ENCODE measurements at regions not wholly inside any gene's neighbourhood (a gene's known extent, or its start where the extent isn't known, plus 50 kb on each side); places are given as distances from the start of the nearest gene placed in this dataset.

- no peak for DNase-seq (ENCODE audit: low spot score, unreplicated experiment)
- peaks cover 2% of the 10 kb centered on the region for H3K27me3 Mint-ChIP-seq
- no peak for TF ChIP-seq CTCF (IDR thresholded peaks at IDR 0.05; ENCODE audit: unreplicated experiment)
- H3K4me3 Mint-ChIP-seq (ENCODE audit: low read depth), result no peak overlapping the region
- H3K27ac Mint-ChIP-seq, result no peak overlapping the region
- H3K9me3 Mint-ChIP-seq (ENCODE audit: low read depth), result peaks cover 27% of the 10 kb centered on the region
- no peaks in the 10 kb centered on the region for H3K4me1 Mint-ChIP-seq (ENCODE audit: low read depth)
- H3K36me3 Mint-ChIP-seq (ENCODE audit: insufficient read depth), result no peaks in the 10 kb centered on the region
Measured at GRCh38 chr12:47520029-47520428, 185.8 kb downstream of the RPAP3 start.

GRCh38 chr12:47517122-47517521 is 188.7 kb downstream of the RPAP3 start:
- H3K4me1 Mint-ChIP-seq (ENCODE audit: low read depth), result no peaks in the 10 kb centered on the region
- no peaks in the 10 kb centered on the region for H3K27me3 Mint-ChIP-seq
- no peak for TF ChIP-seq CTCF (IDR thresholded peaks at IDR 0.05; ENCODE audit: unreplicated experiment)
- H3K36me3 Mint-ChIP-seq (ENCODE audit: insufficient read depth), result no peaks in the 10 kb centered on the region
- no peak overlapping the region for H3K4me3 Mint-ChIP-seq (ENCODE audit: low read depth)
- H3K9me3 Mint-ChIP-seq (ENCODE audit: low read depth), result peaks cover 37% of the 10 kb centered on the region
- DNase-seq (ENCODE audit: low spot score, unreplicated experiment), result no peak
- H3K27ac Mint-ChIP-seq, result no peak overlapping the region

GRCh38 chr12:47509398-47509851 is 196.4 kb downstream of the RPAP3 start:
- no peaks in the 10 kb centered on the region for H3K36me3 Mint-ChIP-seq (ENCODE audit: insufficient read depth)
- peaks cover 9% of the 10 kb centered on the region for H3K9me3 Mint-ChIP-seq (ENCODE audit: low read depth)
- no peak for DNase-seq (ENCODE audit: low spot score, unreplicated experiment)
- peaks cover 3% of the 10 kb centered on the region for H3K27me3 Mint-ChIP-seq
- H3K4me1 Mint-ChIP-seq (ENCODE audit: low read depth), result no peaks in the 10 kb centered on the region
- H3K27ac Mint-ChIP-seq, result no peak overlapping the region
- no peak overlapping the region for H3K4me3 Mint-ChIP-seq (ENCODE audit: low read depth)
- TF ChIP-seq CTCF (IDR thresholded peaks at IDR 0.05; ENCODE audit: unreplicated experiment), result no peak

- H3K27ac Mint-ChIP-seq, result no peak overlapping the region
- no peak for DNase-seq (ENCODE audit: low spot score, unreplicated experiment)
- no peak overlapping the region for H3K4me3 Mint-ChIP-seq (ENCODE audit: low read depth)
- H3K27me3 Mint-ChIP-seq, result peaks cover 3% of the 10 kb centered on the region
- TF ChIP-seq CTCF (IDR thresholded peaks at IDR 0.05; ENCODE audit: unreplicated experiment), result no peak
- peaks cover 4% of the 10 kb centered on the region for H3K9me3 Mint-ChIP-seq (ENCODE audit: low read depth)
- no peaks in the 10 kb centered on the region for H3K36me3 Mint-ChIP-seq (ENCODE audit: insufficient read depth)
- no peaks in the 10 kb centered on the region for H3K4me1 Mint-ChIP-seq (ENCODE audit: low read depth)
Measured at GRCh38 chr12:47507221-47507620, 198.6 kb downstream of the RPAP3 start.

GRCh38 chr12:47504775-47505446 is 200.9 kb downstream of the RPAP3 start:
- peaks cover 6% of the 10 kb centered on the region for H3K27me3 Mint-ChIP-seq
- no peak overlapping the region for H3K4me3 Mint-ChIP-seq (ENCODE audit: low read depth)
- no peak for DNase-seq (ENCODE audit: low spot score, unreplicated experiment)
- H3K27ac Mint-ChIP-seq, result no peak overlapping the region
- peaks cover 14% of the 10 kb centered on the region for H3K9me3 Mint-ChIP-seq (ENCODE audit: low read depth)
- H3K4me1 Mint-ChIP-seq (ENCODE audit: low read depth), result no peaks in the 10 kb centered on the region
- H3K36me3 Mint-ChIP-seq (ENCODE audit: insufficient read depth), result no peaks in the 10 kb centered on the region
- TF ChIP-seq CTCF (IDR thresholded peaks at IDR 0.05; ENCODE audit: unreplicated experiment), result no peak
